ENCODE measurements at regions not wholly inside any gene's neighbourhood (a gene's known extent, or its start where the extent isn't known, plus 50 kb on each side); places are given as distances from the start of the nearest gene placed in this dataset.
A peak's percentile ranks its signal among the peaks of the same experiment; 100 is the strongest.

DNA sequence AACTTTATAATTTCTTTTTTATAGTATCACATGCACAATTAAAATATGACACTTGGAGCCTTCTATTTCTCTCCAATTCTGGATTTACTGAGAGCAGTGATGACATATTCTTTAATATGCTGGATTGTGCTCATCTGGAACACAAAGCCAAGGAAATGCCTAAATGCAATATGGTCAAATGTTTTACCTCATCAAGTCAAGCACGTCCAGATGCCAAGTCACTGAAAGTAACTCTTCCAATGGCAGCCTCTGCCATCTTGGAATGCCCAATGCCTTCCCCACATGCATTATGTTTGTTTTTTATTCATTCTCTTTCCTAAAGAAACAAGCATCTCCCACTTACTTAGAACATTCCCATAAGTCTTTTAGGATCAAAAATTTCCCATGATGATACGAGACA lies 189.8 kb downstream of the TMX3 start:
- DNase-seq (ENCODE audit: low spot score) = no peak

DNA sequence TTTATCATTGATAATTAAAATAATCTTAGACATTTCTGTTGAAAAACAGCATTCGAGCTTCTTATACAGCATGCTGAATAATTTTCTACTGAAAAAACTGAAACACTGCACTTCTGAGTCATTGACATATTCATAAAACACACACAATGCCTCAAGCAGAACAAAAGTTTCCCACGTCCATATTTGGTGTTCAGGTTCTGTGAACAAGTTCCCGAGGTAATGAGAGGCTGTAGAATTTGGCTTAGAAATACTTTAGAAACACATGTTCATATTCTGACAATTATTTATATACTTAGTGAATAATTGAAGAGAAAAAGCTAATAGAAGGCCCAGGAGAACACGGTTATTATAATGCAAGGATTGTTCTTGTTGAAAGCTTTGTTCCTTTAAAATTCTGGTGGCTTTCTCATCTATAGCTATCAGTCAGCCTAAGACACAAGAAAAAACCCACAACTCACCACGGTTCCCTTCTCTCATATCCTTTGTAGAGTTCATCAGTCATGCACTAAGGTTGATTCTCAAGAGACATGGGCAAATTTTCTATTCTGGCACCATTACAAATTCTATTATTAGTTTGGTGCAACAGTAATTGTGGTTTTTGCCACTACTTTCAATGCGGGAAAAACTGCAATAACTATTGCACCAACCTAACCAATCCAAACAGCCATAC lies 194.4 kb downstream of the TMX3 start:
- no peak for DNase-seq (ENCODE audit: low spot score)

DNA sequence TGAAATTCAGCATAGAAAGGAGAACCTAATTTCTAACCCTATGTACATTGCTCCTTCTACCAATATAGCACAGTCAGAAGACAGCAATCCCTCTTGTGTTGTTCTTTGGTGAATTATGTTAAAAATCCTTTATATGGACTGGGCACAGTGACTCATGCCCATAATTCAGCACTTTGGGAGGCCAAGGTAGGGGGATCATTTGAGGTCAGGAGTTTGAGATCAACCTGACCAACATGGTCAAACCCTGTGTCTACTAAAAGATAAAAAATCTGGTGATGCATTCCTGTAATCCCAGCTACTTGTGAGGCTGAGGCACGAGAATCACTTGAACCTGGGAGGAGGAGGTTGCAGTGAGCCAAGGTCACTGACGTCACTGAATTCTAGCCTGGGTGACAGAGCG lies 195.6 kb downstream of the TMX3 start:
- no peak for DNase-seq (ENCODE audit: low spot score)

DNA sequence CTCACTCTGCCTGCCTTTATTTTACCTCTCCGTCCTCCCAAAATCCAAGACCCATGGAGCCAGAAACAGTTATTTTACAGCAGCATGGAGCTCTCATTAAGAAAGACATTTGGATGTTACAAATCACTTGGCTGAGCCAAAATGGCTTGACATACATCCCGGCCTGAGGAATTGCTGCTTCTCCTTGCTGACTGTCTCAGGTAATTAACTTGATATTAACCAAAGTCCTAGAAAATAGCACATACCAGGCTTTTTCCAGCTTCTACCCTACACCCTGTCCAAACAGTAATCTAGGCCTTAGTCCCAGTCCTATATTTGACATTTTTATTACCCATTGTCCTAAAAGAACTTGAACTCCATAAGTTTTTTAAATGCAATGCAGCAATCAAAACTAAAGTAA lies 205.0 kb downstream of the TMX3 start:
- DNase-seq (ENCODE audit: low spot score) = no peak

DNA sequence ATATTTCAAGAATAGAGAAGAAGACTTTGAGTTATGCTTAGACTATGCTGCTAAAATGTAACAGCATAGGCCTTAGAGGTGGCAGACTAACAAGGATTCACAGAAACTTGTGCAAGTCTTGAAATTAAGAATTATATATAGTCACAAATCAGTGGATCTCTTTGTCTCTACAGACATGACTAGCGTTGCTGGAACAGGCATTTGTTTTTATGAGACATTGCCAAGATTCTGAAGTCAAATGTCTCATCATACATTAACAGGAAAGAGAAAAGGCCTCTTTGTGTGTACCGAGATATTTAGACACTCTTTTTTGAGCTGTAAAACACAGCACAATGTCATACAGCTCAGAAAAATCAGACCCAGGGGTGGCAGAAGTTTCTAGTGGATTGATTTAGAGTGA lies 207.1 kb downstream of the TMX3 start:
- no peak for DNase-seq (ENCODE audit: low spot score)

DNA sequence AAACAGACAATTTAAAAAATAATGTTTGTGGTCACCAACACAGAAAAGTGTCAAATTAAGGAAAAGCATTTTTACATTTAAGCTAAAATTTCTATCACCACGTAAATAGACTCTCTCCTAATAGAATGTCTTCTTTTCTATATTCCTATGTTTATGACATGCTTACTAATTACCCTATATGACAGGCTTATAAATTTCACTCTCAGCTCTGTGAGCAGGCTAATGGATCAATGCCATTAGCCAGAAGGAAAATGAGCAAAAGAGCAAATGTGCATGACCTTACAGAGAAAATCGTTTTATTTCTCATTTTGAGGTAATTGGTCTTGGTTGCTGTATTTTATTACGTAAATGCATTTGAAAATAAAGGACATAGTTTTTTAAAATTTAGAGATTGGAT lies 209.7 kb downstream of the TMX3 start:
- DNase-seq (ENCODE audit: low spot score) = no peak

DNA sequence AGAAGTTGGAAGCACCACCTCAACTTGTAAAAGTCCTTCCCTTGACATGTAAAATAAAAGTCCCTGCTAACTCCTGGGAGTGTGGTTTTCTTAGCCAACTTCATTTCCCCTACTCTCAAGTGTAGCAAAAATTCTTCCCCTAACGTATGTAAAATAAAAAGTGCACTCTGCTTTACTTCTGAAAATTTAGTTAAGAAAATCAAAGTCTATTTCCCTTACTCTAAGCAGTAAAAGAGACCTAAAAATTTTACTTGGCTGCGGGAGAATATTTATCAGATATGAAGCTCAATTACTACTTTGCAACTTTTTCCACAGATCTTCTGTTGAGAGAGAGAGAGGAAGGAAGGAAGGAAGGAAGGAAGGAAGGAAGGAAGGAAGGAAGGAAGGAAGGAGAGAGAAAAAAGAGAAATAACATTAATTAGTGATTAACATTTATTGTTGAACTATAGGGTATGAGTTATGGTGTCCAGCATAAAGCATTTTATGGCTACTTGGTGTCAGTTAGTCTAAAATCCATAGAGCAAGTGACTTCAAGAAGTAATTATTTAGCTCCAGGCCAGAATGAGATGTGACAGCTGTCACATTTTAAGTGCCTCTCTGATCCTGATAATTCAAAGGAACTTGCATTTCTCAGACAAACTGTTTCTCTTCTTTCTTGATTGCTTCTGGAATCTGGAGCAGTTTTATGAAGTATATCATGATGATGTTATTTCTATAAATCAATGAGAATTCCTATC lies 210.3 kb downstream of the TMX3 start:
- no peak for DNase-seq (ENCODE audit: low spot score)

DNA sequence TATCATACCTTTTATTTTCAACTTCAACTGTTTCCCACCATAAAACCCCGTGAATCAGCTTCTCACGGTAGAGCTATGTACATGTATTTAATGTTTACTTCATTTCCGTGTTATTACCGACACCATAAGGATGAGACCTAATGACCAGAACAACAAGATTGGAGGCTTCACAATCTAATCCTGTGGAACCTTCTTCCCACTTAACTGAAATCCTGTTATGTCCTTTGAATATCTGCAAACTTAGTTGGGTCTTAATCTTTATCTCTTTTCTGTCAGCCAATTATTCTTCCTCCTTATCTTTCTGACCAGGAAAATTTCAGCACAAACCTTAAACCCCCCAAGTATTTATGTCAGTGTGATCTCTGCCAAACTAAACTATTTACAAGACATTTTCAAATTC lies 214.4 kb downstream of the TMX3 start:
- DNase-seq (ENCODE audit: low spot score) = no peak

DNA sequence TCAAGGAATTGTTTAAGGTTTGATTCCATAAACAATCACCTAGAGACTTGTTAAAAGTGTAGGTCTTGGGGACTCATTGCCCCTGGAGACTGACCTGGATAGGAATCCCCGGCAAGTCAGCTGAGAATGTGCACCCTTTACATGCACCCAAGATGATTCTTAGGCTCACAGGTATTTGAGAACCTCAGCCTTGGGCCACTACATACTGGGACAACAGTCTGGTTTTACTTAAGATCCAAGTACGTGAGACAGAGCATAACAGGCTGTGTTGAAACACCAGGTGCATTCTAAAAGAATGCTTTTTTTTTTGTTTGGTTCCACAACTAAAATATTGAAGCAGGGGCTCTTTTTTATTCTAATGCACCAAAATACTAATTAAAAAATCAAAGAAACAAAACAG lies 215.8 kb downstream of the TMX3 start:
- no peak for DNase-seq (ENCODE audit: low spot score)

DNA sequence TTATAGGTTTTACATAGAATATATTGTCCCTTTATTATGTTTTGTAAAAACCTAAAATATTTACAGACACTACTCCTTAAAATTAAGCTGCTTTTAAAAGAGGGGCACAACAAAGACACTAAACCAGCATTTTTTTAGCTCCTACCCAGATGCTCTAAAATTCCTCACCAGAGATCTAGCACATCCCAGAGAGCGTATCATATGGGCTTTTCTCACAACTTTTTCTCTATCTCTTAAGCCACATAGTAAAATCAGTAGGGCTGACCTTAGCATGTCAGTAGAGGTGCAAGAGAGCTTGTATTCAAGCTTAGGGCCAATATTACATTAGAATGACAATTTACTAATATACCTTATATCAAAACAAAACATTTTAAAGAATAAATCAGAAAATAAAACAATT lies 216.3 kb downstream of the TMX3 start:
- no peak for DNase-seq (ENCODE audit: low spot score)

DNA sequence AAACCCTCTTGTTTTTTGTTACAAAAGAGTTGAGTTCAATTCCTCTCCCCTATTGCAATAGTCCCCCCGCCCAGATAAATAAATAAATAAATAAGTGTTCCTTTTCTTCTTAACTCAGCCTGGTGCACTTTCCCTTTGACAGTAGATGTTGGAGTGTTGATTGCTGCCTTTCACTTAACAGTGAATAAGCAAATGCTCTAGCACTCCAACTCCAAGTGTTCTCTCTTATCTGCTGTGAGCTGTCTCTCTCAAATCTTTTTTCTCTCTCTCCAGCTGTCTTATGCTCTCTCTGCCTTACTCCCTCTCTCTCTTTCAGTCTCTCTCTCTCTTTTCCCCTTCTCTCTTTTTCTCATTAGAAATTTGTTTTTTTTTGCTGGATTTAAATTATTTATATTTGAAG lies 216.7 kb downstream of the TMX3 start:
- DNase-seq (ENCODE audit: low spot score) = no peak

DNA sequence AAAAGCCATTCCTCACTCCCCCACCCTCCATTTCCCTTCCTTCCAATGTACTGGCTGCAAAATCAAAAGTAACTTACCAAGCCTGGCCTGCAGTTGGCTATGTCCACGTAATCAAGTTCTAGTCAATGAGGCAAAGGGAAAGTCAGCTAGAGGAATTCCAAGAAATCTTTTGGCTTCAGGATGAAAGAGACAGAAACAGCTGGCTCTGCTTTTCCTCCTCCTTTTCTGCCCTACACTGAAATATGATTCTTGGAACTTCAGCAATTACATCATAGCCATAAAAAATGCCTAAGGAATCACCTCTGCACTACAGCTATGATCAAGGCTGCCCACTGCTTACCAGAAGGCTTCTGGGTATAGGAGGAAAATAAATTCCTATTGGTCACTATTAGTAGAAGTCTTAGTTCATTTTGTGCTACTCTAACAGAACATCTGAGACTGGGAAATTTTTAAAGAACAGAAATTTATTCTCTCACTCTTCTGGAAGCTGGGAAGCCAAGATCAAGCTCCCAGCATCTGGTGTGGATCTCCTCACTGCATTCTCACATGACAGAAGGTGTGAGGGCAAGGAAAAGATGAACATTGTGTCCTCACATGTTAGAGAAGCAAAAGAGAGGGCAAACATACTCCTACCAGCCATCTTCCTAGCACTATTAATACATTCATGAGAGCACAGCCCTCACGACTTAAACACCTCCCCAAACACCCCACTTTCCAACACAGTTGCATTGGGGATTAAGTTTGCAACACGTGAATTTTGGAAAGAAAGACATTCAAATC lies 219.9 kb downstream of the TMX3 start:
- DNase-seq (ENCODE audit: low spot score) = peak; percentile 91

DNA sequence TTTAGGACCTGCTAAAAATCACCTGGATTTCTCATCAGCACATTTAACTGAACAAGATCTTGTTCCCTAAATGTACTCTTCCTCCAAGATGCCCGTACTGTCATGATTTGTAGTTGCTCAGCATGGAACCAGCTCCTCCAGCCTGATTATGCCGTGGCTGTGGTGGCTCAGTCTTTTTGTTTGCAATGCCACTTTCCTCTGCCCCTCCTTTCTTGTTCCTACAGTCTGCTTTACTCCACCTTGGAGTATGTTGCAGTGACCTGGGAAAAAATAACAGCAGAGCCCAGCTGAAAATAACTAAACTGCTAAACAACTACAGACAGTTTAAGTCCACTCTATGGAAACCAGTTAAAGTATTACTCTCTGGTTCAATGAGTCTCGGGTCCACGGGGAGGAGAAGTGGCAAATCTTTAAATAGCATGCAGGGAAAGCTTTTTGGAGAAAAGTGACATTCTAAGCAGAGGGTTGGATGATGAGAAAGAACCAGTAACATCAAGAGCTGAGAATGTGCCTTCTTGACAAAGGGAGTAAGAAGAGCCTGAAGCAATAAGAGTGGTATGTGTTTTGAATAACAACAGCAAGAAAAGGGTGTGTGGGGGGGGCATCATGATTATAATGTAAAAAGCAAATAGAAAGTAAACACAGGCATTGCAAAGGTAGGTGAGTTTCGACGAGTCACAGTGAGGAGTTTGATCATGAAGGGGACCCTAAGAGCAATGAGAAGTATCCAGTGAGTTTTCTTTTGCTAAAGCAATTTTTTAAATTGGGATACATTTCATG lies 225.7 kb downstream of the TMX3 start:
- DNase-seq (ENCODE audit: low spot score) = no peak

DNA sequence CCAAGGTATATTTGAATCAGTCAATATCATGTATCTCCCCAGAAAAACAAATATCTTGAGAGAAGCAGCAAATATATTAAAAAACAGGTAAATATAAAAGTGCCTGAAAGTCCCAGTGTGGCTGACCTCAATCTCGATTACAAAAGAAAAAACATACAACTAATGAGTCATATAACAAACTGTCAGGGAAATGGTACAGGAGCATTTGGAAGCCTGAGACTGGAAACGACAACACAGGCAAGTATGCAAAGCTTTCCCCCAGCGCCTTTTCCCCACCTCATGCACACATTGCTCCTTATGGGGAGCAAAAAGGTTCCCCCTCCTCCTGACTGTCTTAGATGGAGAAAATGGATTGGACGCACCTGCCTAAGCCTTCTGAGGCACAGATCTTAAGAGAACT lies 230.7 kb downstream of the TMX3 start:
- peak; percentile 33 for DNase-seq (ENCODE audit: low spot score)

DNA sequence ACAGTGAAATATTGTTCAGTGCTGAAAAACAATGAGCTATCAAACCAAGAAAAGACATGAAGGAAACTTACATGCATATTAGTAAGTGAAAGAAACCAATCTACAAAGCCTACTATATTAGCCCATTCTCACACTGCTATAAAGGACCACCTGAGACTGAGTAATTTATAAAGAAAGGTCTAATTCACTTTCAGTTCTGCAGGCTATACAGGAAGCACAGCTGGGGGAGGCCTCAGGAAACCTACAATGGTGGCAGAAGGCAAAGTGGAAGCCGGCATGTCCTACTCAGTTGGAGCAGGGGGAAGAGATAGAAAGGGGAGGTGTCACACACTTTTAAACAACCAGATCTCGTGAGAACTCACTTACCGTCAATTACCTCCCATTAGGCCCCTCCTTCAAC lies 232.1 kb downstream of the TMX3 start:
- no peak for DNase-seq (ENCODE audit: low spot score)

DNA sequence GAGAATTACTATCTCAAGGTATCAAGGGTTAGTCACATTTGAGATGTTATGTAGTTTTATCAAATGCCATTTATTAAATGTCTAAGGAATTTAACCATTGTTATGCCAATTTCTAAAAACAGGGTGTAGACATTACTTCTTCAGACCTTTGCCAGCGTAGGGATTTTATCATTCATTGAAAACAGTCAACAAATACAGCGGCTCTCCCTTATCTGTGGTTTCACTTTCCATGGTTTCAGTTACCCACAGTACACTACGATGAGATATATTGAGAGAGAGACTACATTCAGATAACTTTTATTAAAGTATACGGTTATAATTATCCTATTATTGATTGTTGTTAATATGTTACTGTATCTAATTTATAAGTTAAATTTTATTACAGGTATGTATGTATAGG lies 234.7 kb downstream of the TMX3 start:
- DNase-seq (ENCODE audit: low spot score) = peak; percentile 17

DNA sequence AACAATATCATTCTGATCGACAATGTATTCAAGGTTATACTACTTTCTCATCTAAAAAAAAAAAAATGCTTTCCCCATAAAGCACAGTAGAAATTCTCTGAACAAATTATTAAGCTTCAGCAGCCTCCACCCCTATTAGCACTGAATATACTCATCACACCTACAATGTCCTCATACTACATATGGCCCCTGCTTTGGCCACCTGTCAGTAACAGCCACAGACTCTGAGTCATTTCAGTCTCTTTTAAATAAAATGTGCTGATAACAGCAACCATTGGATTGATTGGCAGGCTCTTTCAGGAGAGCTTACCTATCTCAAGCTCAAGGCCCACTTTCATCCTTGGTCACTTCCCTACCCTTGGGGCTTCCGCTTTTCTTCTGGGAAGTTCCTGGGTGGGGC lies 236.7 kb downstream of the TMX3 start:
- no peak for DNase-seq (ENCODE audit: low spot score)

DNA sequence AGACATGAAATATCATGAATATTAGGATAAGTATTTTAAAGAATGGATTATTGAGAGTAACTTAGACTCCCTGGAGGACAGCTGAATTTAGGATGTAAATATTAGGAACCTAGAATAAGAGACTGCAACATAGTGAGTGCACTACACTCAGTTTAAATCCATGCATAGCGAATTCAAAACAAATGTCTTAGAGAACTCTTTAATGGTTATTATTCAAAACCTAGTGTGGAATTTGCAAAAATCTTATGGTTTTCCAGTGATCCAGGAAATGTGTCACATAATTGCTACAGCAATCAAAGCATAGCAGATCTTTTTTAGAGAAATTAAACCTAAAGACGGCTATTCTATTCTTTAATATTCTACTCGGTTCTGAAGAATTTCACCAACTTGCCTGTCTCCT lies 239.0 kb downstream of the TMX3 start:
- no peak for DNase-seq (ENCODE audit: low spot score)

DNA sequence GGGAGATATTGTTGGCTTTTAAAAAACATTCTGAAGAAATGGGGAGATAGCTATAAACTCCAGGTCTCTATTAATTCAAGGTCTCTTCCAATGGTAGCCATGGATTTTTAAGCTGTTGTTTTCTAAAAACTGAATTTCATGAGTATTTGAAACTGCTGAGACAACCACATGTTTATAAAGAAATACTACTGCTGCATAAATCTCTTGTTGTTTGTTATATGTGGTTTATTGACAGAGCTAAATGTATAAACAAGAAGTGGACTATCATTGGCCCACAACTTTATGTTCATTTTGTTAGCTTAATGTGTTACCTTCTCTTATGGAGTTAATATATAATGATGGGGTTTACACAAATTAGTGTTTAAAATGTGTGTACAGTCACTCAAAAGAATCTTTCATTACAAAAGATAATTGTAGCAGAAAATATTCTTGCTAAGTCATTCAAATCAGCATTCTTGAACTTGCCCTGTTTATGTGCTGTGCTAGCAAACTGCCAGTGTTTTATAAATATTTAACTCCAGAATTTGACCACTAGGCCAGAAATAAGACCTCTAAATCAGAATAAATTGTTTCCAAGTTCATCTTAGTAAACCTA lies 242.1 kb downstream of the TMX3 start:
- DNase-seq (ENCODE audit: low spot score) = peak; percentile 88

DNA sequence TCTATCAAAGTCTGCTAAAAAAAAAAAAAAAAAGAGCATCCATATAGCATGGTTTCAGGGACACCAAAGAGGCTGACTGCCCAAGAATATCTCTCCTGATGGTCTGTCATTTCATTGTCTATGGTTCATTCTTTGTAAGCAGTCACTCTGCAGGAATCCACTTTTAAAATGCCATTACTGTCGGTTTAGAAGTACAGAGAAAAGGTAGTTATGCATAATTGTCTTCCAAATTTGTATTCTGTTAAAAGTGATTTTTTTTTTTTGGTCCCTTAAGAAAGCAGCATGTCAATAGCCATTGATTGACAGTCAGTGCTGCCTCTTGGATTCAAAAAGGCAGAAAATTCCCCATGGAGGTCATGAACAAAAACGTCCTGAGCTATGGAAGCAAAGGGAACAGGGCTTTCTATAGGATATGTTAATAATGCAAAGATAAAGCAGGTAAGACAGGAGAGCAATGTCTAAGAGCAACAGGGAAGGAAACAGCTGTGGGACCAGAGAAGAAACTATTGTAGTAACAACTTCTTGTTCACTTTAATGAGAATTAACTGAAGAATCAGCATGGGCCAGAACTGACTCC lies 245.8 kb downstream of the TMX3 start:
- no peak for DNase-seq (ENCODE audit: low spot score)

DNA sequence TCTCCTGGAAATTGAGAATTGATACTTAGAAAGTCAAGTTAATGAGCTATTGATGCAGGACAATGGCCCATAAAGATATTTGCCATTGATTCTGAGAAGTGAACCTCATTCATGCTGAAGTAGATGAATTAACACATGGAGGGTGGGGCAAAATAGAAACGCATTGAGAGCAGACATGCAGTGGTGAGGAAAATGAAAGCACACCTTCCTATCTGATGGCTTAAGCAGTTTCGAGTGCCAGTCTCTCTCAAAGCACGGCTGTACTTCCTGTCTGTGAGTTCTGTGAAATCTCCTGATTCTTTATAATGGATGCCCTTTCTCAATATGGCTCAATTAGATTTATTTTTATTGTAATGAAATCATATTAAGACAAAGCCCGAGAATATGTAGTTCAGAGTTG lies 247.0 kb downstream of the TMX3 start:
- DNase-seq (ENCODE audit: low spot score) = no peak

DNA sequence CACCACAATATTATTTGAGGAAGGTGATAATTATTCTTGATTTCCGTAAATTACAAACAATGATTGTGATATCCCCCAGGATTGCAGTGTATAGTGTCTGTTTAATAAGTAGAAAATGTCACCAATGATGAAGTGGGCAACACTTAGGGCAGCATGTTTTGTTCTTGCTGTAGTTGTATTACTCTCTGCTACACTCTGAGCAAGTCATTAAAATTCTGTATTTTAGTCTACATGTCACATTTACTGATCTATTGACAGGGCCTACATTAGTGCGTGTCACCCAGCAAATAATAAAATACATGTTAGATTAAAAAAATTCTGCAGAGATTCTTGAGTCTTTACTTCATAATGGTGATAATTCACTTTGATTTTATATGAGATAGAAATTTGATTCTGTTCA lies 247.6 kb downstream of the TMX3 start:
- no peak for DNase-seq (ENCODE audit: low spot score)

Measured in H4 (cell line).